HT1080 (cell line): ENCODE measurements at regions not wholly inside any gene's neighbourhood (a gene's known extent, or its start where the extent isn't known, plus 50 kb on each side); places are given as distances from the start of the nearest gene placed in this dataset.
A peak's percentile ranks its signal among the peaks of the same experiment; 100 is the strongest.
"Not testable (repeated sequence)": the region's sequence is repeated elsewhere in the genome, so short reads cannot be mapped to it uniquely, and the experiment has no call there.

Experiments used
- DNase-seq: peaks from one replicate; pipeline ENCODE4 v3.0.0-alpha.2; 2015; ENCODE audit warnings: low read depth

GRCh38 chr13:71303144-71303543 lies 563.9 kb downstream of the DACH1 start:
- no peak for DNase-seq

DNA sequence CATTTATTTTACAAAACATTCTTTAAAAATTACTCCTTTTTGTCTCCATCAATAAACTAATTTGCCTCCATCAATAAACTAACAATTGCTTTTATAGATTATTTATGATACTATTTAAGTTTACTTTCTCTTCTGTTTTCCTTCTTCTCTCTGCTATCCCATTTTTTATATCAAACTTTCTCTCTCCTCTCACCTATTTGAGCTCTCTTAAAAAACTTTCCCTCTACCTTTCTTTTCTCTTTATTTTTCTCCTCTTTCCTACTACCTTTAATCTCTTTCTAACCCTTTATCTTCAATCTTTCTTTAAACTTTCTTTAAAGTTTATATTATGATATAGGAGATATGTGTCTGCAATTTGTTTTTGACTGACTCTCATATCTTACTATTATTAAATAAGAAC lies 566.4 kb downstream of the DACH1 start:
- no peak for DNase-seq

DNA sequence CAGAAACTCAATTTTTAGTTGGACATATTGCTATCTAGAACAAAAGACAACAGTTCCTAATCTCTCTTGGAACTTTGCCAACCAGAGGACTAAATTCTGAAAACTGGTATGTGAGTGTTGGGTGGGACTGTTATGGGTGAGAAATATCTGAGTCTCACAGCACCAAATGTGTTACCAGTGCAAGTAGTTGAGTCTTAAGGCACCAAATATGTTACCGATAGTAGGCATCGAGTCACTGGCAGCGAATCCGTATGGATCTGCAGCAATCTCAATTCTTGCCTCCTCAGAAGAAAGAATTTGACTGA lies 575.2 kb downstream of the DACH1 start:
- no peak for DNase-seq

GRCh38 chr13:71290963-71291841 lies 575.8 kb downstream of the DACH1 start:
- peak; percentile 75 for DNase-seq

GRCh38 chr13:71289980-71290379 lies 577.0 kb downstream of the DACH1 start:
- DNase-seq, result not testable (repeated sequence)

- no peak for DNase-seq
Observed at GRCh38 chr13:71285700-71286099, 581.3 kb downstream of the DACH1 start.

DNA sequence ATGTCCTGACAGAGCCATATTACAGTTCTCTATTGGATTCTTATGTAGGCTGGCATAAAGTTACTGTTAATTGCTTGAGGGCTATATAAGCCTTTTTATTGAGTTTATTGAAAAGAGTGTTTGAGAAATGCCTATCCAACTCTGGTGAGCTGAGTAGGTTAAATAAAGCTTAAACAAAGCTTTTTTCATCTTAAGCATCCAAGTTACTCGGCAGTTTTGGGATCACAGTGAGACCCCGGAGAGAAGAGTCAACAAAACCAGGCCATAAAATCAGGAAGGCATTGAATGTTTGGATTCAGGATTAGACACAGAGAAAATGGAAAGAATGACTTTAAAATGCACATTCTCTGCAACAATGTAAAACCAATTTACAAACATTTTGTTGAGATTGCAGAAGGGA lies 588.5 kb downstream of the DACH1 start:
- DNase-seq, result no peak

DNA sequence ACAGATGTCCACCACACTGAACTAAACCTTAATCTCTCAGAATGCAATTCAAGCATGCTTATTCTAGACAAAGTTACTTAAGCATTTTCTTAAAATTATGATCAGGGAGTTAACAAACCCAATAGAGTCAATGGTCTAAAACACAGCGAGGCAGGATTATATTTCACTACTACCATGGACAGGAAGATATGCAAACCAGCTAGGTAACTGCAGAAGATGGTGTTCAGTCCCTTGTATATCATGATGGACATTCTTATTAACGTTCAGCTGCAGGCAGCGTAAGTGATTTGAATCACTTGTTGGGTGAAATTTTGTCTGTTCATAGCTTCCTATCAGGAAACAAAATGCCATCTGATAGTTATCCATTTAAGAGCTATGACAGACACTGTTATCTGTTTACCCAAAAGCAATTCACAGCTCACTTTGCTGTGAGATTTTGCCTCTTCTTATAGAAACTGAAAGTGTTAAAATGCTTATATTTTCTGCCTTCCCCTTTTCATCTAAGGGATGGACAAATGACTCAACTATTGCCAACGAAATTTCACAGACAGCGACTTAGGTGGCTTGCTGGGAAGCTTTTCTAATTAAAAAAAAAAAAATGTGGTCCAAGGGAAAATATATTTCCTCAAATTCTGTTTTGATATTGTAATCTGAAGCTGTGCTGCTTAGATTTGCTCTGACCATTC lies 591.9 kb downstream of the DACH1 start:
- DNase-seq, result no peak

DNA sequence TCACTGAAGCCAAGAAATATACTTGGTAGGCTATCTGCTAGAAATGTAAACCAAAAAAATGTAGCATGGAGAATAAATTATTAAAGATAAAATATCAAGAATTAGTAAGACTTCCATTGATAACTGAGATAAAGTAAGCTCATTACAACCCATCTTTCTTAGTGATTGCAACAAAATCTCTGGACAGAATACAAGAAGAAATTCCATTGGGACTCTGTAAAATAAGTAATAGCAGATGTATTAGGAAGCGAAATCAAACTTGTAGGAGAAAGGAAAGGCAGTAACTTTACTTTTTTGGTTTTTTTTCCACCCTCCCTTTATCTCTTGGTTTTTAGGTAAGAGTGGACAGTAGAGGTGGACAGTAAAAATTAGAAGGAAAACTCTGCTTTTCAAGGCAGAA lies 605.7 kb downstream of the DACH1 start:
- DNase-seq, result no peak

DNA sequence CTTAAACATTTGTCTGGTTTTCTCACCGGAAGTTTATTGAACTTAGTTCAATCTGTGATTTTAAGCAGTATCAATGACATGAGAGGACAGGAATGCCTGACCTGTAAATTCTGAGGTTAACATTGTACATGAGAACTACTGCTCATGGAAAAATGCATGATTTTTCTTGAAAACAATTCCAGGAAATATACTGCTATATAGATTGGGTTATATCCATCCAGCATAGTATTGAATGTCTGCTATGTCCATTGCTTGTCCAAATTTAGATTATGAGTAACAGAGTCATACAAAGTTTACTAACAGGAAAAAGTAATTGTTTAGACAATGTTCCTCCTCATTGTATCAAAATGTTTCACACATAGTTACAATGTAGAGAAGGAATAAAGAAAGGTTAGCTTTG lies 606.8 kb downstream of the DACH1 start:
- DNase-seq, result no peak

GRCh38 chr13:71255633-71256032 lies 611.4 kb downstream of the DACH1 start:
- no peak for DNase-seq

DNA sequence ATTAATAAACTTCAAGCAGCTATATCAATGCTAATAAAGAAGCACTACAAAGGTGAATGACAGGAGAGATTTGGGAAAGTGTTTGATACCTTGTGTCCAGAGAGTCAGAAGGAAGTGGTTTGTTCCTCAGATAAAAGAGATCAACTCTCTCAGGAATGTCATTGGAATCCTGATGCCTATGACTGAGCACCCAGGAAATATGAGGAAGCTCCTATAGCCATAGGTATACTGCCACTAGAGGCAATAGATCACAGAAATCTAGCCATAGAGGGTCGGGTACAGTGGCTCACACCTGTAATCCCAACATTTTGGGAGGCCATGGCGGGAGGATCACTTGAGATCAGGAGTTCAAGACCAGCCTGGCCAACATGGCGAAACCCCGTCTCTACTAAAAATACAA lies 612.6 kb downstream of the DACH1 start:
- DNase-seq, result no peak

DNA sequence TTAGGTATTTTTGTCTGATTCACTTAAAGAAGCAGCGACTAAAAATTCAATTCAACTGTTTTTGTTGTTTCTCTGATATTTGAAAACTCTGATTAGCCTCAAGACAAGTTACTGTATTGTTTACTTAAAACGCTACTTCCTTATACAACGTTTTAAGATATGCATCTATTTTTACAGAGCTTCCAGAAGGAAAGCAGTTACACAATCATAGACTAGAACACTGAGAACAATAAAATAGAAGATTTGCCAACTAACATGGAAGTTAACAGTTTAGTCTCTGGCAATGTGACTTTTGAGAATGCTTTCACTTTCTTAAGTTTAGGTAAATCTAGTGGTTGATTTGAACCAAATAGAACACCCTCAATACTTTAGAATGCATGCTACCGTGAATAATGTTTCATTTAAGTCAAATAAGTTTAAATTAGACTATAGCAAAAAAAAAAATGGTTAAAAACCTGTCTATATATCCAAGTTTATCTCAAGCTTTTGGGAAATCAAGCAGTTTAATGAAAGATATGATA lies 614.8 kb downstream of the DACH1 start:
- DNase-seq, result no peak

DNA sequence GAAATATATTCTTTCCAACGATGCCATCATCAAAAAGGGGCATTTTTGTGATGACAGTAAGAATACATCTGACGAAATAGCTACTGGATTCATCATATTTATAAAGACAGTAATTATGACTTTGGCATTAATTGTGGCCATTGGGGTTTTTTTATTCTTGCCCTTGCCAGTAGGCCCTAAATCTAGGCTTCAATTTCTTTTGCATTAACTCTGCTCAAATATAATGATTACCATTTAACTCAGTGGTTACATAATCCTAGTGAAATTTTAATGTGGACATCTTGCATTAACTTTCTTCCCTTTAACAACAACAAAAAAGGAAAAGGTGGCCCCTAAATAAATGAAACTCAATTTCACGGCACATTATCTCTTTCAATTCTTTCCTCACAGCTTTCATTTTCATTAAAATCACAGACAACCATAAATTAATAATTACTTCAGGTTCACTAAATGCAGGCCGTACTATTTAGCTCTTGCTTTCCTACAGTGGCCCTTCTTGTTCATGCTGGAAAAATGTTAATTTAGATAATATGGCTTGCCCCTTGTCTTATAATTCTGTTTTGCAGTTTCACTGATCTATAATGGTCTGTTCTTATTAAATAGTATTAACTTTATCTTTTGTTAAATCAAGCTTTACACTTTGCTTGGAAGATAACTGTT lies 615.6 kb downstream of the DACH1 start:
- DNase-seq, result no peak

DNA sequence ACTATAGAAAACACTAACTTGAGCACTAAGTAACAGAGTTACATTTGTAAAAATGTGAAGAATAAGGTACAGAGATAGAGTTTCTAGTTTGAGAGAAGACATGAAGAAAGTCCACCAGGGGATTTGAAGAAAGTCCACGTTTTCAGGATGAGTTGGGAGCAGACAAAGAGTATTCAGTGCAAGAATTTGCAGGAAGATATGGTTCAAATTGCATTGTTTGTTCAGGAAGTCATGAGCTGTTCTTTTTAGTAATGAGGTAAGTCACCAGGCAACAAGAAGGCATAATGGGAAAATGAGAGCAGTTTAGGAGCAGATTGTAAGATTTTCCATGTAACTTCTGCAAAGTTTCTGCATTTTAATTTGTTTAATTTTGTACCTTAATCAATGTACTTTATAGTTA lies 618.0 kb downstream of the DACH1 start:
- DNase-seq, result peak; percentile 58

DNA sequence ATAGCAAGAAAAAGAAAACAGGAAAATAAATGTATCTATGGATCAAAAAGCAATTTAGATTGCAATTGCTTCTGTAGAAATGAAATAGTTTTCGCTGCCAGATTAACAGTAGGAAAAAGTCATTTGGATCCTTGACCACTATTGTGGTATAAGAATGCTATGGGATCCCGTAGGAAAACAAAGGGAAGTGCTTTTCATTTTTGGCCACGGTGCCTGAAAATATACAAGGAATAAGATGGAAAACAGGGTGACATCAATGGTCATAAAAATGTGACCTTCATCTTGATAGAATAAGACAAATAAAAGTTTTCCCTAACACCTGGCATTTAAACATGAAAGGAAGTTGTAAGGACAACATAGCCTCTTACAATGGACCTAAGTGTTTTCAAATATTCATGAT lies 622.8 kb downstream of the DACH1 start:
- no peak for DNase-seq

GRCh38 chr13:71242201-71242600 lies 624.8 kb downstream of the DACH1 start:
- no peak for DNase-seq

GRCh38 chr13:71240911-71241310 lies 626.1 kb downstream of the DACH1 start:
- DNase-seq, result no peak

GRCh38 chr13:71237332-71237731 lies 629.7 kb downstream of the DACH1 start:
- no peak for DNase-seq

DNA sequence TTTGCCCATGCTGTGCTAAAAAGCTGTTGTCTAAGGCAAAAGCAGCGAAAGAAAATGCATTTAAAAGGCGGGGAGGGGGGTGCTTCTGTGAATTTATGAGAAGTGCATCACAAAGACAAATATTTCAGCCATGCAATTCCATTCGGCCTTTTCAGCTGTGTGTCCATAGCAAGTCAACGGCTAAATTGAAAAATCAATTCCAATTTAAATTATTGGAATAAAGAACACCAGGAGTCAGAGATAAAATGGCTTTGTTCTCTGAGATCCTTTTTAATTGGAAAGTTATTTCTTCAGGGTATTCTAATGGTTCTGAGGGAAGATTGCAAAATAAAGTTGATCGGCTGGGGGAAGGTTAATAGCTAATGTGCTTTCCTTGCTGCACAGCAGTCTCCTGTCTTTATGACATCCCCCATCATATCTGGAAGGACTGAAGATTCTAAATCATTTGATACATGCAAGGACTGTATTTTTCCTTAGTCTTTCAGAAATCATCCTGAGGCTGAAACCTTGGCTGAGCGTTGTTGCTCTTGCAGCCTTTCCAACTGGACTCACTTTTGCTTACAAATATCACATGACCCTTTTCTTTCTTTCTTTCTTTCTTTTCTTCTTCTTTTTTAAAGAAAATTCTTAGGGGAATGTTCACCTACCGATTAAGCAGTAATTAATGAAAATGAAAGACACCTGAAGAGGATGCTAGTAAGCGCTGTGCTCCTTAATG lies 647.1 kb downstream of the DACH1 start:
- DNase-seq, result no peak

DNA sequence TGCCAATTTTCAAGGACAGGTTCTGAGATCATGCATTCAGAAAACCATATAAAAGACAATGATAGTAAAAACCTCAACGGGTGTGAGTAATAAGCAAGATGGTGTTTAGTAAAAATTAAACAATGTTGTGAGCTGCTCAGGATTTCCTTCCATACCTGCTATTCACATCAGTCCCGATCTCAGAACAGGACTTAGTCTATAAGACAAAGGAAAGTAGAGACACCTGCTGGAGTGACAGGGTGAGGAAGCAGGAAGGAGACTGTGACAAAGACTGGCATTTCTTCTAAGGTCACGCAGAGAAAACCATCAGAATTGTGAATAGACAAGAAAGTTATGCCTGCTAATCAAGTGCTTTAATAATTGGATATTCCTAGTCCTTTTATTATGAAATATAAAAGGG lies 648.0 kb downstream of the DACH1 start:
- peak; percentile 36 for DNase-seq

DNA sequence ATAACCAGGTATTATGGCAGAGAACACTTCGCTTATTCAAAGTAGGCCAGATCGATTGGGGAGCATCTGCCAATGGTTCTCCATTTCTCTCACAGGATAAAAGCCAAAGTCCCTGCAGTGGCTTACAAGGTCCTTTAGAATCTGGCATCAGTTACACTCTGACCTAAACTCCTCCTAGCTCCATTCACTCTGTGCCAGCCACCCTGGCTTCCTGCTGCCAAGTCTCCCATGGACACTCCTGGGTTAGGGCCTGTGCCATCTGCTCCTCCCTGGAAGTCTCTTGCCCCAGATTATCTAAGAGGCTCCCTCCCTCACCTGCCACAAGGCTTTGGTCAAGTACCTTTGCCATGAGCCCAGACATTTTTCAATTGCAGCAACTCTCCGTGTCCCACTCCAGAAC lies 649.2 kb downstream of the DACH1 start:
- DNase-seq, result no peak
